ENCODE measurements at regions not wholly inside any gene's neighbourhood (a gene's known extent, or its start where the extent isn't known, plus 50 kb on each side); places are given as distances from the start of the nearest gene placed in this dataset.

- Histone ChIP-seq H3K14ac (ENCODE audit: insufficient read length) (no peak overlapping the region), H3K18ac (ENCODE audit: extremely low read depth, low read length) (0 out of 2 replicates have a peak overlapping the region, but pooled peaks have one; percentile 1), H3K9ac (replicated peaks in 1 of 4; ENCODE audit: extremely low read depth in 1 of 4, low read depth in 3 of 4, low read length in 3 of 4) (no peak overlapping the region), H2BK12ac (ENCODE audit: low read depth, low read length) (peak overlapping the region; percentile 64; the same call in 1 of the 2 replicates), H4K91ac (replicated peaks; ENCODE audit: insufficient read length, low read length) (no peak overlapping the region), H3K27ac (ENCODE audit: low read depth, low read length) (no peak overlapping the region), H4K5ac (ENCODE audit: insufficient read length, low read depth, low read length) (no peak overlapping the region), H3K4ac (replicated peaks; ENCODE audit: insufficient read length, low read depth, low read length) (no peak overlapping the region), H4K20me1 (replicated peaks in 1 of 2; ENCODE audit: control insufficient read depth in 1 of 2, insufficient read depth in 2 of 2, low read length in 2 of 2) (no peaks in the 10 kb centered on the region), H2BK20ac (ENCODE audit: low read length) (no peak overlapping the region), H3K36me3 (ENCODE audit: control insufficient read depth in 2 of 4, insufficient read depth in 4 of 4, low read length in 3 of 4) (peaks cover 0 to 11% (median 3%) of the 10 kb centered on the region in 4 experiments; a peak in 3 of 8 replicates), H3K79me2 (ENCODE audit: control insufficient read depth in 1 of 2, insufficient read depth in 2 of 2, low read length in 2 of 2) (no peaks in the 10 kb centered on the region), H2BK15ac (ENCODE audit: low read length) (0 out of 2 replicates have a peak overlapping the region, but pooled peaks have one; percentile 93), H3K23me2 (ENCODE audit: low read depth, low read length) (no peaks in the 10 kb centered on the region), H3K4me2 (ENCODE audit: insufficient read depth in 1 of 2, low read depth in 2 of 2, low read length in 2 of 2) (no peak overlapping the region; a peak in 1 of 4 replicates), H2BK5ac (ENCODE audit: low read depth, low read length) (peak overlapping the region; percentile 61; the same call in 1 of the 2 replicates), H3K27me3 (replicated peaks in 1 of 4; ENCODE audit: control insufficient read depth in 3 of 4, extremely low read depth in 1 of 4, insufficient read depth in 3 of 4, low read length in 3 of 4) (no peaks in the 10 kb centered on the region), H2AK5ac (ENCODE audit: low read depth, low read length) (no peak overlapping the region), H2BK120ac (replicated peaks; ENCODE audit: low read depth, low read length) (no peak overlapping the region), H3K9me3 (ENCODE audit: insufficient read depth in 2 of 2, low read depth in 1 of 2, low read length in 1 of 2) (peaks cover 0 to 7% of the 10 kb centered on the region in 2 experiments; a peak in 2 of 4 replicates), H2AFZ (ENCODE audit: low read length) (no peak overlapping the region), H3K23ac (ENCODE audit: insufficient read length) (no peak overlapping the region), H3K4me3 (ENCODE audit: extremely low read depth in 1 of 4, insufficient read depth in 2 of 4, low read depth in 3 of 4, low read length in 4 of 4) (no peak overlapping the region), H3K4me1 (replicated peaks in 1 of 4; ENCODE audit: control insufficient read depth in 3 of 4, insufficient read depth in 4 of 4, low read length in 3 of 4) (peaks cover 0 to 8% (median 3%) of the 10 kb centered on the region in 4 experiments; a peak in 1 of 7 replicates), H3K79me1 (ENCODE audit: low read depth, low read length) (no peaks in the 10 kb centered on the region), H4K8ac (ENCODE audit: extremely low read depth, insufficient read depth, low read length) (no peak overlapping the region), H3K56ac (replicated peaks; ENCODE audit: insufficient read length, low read depth, low read length) (no peak overlapping the region)
- 100% methylated on average over 2 of the region's 3 CpGs; no CpG with 5 or more reads in 1 of the 2 experiments for WGBS, 2 experiments (ENCODE audit: extremely low coverage in 1 of 2, insufficient coverage in 1 of 2, insufficient read length in 1 of 2, insufficient replicate concordance in 2 of 2, low coverage in 1 of 2, low lambda C conversion rate in 2 of 2, missing lambda C conversion rate in 1 of 2)
- FAIRE-seq (no peak), DNase-seq (ENCODE audit: low read depth in 1 of 2, low spot score in 2 of 2) (peak in 1 of 2 experiments; percentile 63)
- TF ChIP-seq CTCF (IDR thresholded peaks at IDR 0.05; ENCODE audit: control extremely low read depth in 1 of 3, insufficient read depth in 1 of 3, low read depth in 1 of 3, low read length in 3 of 3) (peak; percentile 2 to 38 (median 31); a peak in 3 of 4 replicates), RAD21 (IDR thresholded peaks at IDR 0.05 in 1 of 2, conservative IDR thresholded peaks at IDR 0.05 in 1 of 2; ENCODE audit: low read depth in 2 of 2, low read length in 2 of 2) (peak; percentile 17 to 39; a peak in 2 of 4 replicates), POLR2A (IDR thresholded peaks at IDR 0.05; ENCODE audit: control extremely low read depth in 1 of 2, low read depth in 2 of 2, low read length in 2 of 2) (peak in 1 of 2 experiments; percentile 49; a peak in 2 of 3 replicates), TBP (IDR thresholded peaks at IDR 0.05; ENCODE audit: low read depth, low read length) (no peak), SP2 (IDR thresholded peaks at IDR 0.05; ENCODE audit: low read length) (no peak), TAF7 (optimal IDR thresholded peaks at IDR 0.05; ENCODE audit: borderline replicate concordance, low read depth, low read length) (peak; percentile 12)
- POLR2A ChIA-PET (ENCODE audit: partially characterized antibody), result interaction anchor here (0.8 to 2.3 kb wide), 6 partner anchors 15 to 346 kb away, joined by 3 to 7 read pairs (median 4); no protein-coding TSS in a partner anchor
- CTCF ChIA-PET (ENCODE audit: partially characterized antibody), result interaction anchor here (1.0 to 5.9 kb wide), 13 partner anchors 8 to 359 kb away, joined by 3 to 102 read pairs (median 4); no protein-coding TSS in a partner anchor
Measured at GRCh38 chr7:19984231-19984632, 210.8 kb upstream of the TMEM196 start.

Data from H1 (cell line).